A673 (cell line): ENCODE measurements at regions not wholly inside any gene's neighbourhood (a gene's known extent, or its start where the extent isn't known, plus 50 kb on each side); places are given as distances from the start of the nearest gene placed in this dataset.

Source experiments
- BruUV-seq: library from RNA; stranded (reverse); fragments of 400-500 nt; replicated peaks from 2 replicates; lab custom pipeline; 2021; lab: Mats Ljungman, UMichigan
- CTCF ChIA-PET: fragments of 300-600 bp; sonication (Branson Sonifier 250); formaldehyde crosslinking; loops from one replicate; lab custom pipeline; 2022; ENCODE audit warnings: antibody characterized with exemption; lab: Charles Lee
- POLR2A ChIA-PET: fragments of 300-600 bp; sonication (Branson Sonifier 250); formaldehyde crosslinking; loops from one replicate; lab custom pipeline; 2022; ENCODE audit warnings: antibody characterized with exemption; ENCODE audit not compliant: low non-redundant PET; lab: Charles Lee
- DNase-seq: peaks from one replicate; pipeline ENCODE4 v3.0.0-alpha.2; 2015; ENCODE audit warnings: low spot score
- H3K27ac ChIP-seq: fragments of 200-600 bp; sonication (generic); 2 replicates; pipeline ENCODE4 v1.5.1; 2016; ENCODE audit warnings: mixed run types, low read depth, mild to moderate bottlenecking, mixed read lengths, antibody characterized with exemption, low read length; ENCODE audit not compliant: poor library complexity, severe bottlenecking
- H3K27me3 ChIP-seq: fragments of 200-600 bp; sonication (generic); replicated peaks from 2 replicates; pipeline ENCODE4 v1.6.1; 2017; ENCODE audit warnings: mixed run types, low read depth, mild to moderate bottlenecking, mixed read lengths, antibody characterized with exemption, low read length; ENCODE audit not compliant: insufficient read depth, poor library complexity
- H3K36me3 ChIP-seq: fragments of 200-600 bp; sonication (generic); 2 replicates; pipeline ENCODE4 v1.6.1; 2016; ENCODE audit warnings: mixed run types, mild to moderate bottlenecking, mixed read lengths, antibody characterized with exemption, low read length; ENCODE audit not compliant: insufficient read depth, poor library complexity, severe bottlenecking
- H3K4me1 ChIP-seq: fragments of 200-600 bp; sonication (generic); 2 replicates; pipeline ENCODE4 v1.6.1; 2017; ENCODE audit warnings: mixed run types, mild to moderate bottlenecking, mixed read lengths, antibody characterized with exemption, low read length; ENCODE audit not compliant: insufficient read depth, poor library complexity, severe bottlenecking
- H3K4me3 ChIP-seq: fragments of 200-600 bp; sonication (generic); 2 replicates; pipeline ENCODE4 v1.5.1; 2016; ENCODE audit warnings: low read depth, mixed run types, mild to moderate bottlenecking, mixed read lengths, low read length; ENCODE audit not compliant: poor library complexity, severe bottlenecking
- H3K9me3 ChIP-seq: fragments of 200-600 bp; sonication (generic); 2 replicates; pipeline ENCODE4 v1.6.1; 2016; ENCODE audit warnings: mixed run types, low read depth, mild to moderate bottlenecking, mixed read lengths, antibody characterized with exemption, low read length; ENCODE audit not compliant: poor library complexity, severe bottlenecking
- CTCF ChIP-seq: fragments of 300-800, 200-600 bp; sonication (generic); conservative IDR thresholded peaks from 2 replicates; pipeline ENCODE4 v1.5.1; 2017; ENCODE audit warnings: low read depth, mild to moderate bottlenecking, antibody characterized with exemption, low read length, moderate library complexity, mixed read lengths
- EZH2 ChIP-seq: fragments of 200-600 bp; sonication (generic); IDR thresholded peaks from 2 replicates; pipeline ENCODE4 v1.6.1; 2017; ENCODE audit warnings: borderline replicate concordance, low read depth, mild to moderate bottlenecking, mixed read lengths, antibody characterized with exemption, low read length; ENCODE audit not compliant: poor library complexity, severe bottlenecking
- intact Hi-C: fragments of 100-400 bp; cut with micrococcal nuclease; formaldehyde crosslinking; loops from one replicate; pipeline ENCODE4 v1.10.0; 2022; ENCODE audit not compliant: unreplicated experiment

GRCh38 chr10:62736168-62736546, 68.4 kb upstream of the ADO start:
- Histone ChIP-seq H3K9me3 (no peaks in the 10 kb centered on the region), H3K4me1 (no peaks in the 10 kb centered on the region), H3K36me3 (no peaks in the 10 kb centered on the region), H3K4me3 (no peak overlapping the region), H3K27ac (no peak overlapping the region), H3K27me3 (no peaks in the 10 kb centered on the region)
- ChIA-PET CTCF (no interaction called here), POLR2A (no interaction called here)
- TF ChIP-seq EZH2 (no peak), CTCF (no peak)
- no TSS peak for BruUV-seq
- no peak for DNase-seq
- intact Hi-C loops: no loop called here

- TF ChIP-seq EZH2 (no peak), CTCF (no peak)
- Histone ChIP-seq H3K27me3 (no peaks in the 10 kb centered on the region), H3K36me3 (no peaks in the 10 kb centered on the region), H3K9me3 (no peaks in the 10 kb centered on the region), H3K4me3 (no peak overlapping the region), H3K4me1 (no peaks in the 10 kb centered on the region), H3K27ac (no peak overlapping the region)
- intact Hi-C loops: no loop called here
- ChIA-PET POLR2A (no interaction called here), CTCF (no interaction called here)
- BruUV-seq: no TSS peak
- DNase-seq: no peak
These were observed 65.6 kb upstream of the ADO start for GRCh38 chr10:62738916-62739315.

GRCh38 chr10:62740885-62741745, 63.4 kb upstream of the ADO start:
- no peaks in the 10 kb centered on the region for H3K36me3 ChIP-seq
- no peak for TF ChIP-seq CTCF
- no peak for TF ChIP-seq EZH2
- DNase-seq: no peak
- no peak overlapping the region for H3K4me3 ChIP-seq
- no peaks in the 10 kb centered on the region for H3K9me3 ChIP-seq
- CTCF ChIA-PET: no interaction called here
- POLR2A ChIA-PET: no interaction called here
- H3K27ac ChIP-seq: no peak overlapping the region
- BruUV-seq: no TSS peak
- intact Hi-C loops: no loop called here
- no peaks in the 10 kb centered on the region for H3K4me1 ChIP-seq
- no peaks in the 10 kb centered on the region for H3K27me3 ChIP-seq
